RWPE2 (cell line): ENCODE measurements at regions not wholly inside any gene's neighbourhood (a gene's known extent, or its start where the extent isn't known, plus 50 kb on each side); places are given as distances from the start of the nearest gene placed in this dataset.
A peak's percentile ranks its signal among the peaks of the same experiment; 100 is the strongest.

Source experiments
- ATAC-seq: fragments of 200-7000 bp; cut with Tn5 transposase; 3 replicates; pipeline ENCODE4 v1.9.1; 2021; ENCODE audit warnings: low read depth
- DNase-seq: peaks from one replicate; pipeline ENCODE4 v3.0.0-alpha.2; 2020; ENCODE audit warnings: low spot score
- H3K27ac ChIP-seq: fragments of 450-650 bp; 2 replicates; pipeline ENCODE4 v1.5.1; 2017; ENCODE audit warnings: mild to moderate bottlenecking; ENCODE audit not compliant: poor library complexity, severe bottlenecking
- H3K27me3 ChIP-seq: fragments of 250-450 bp; sonication (Bioruptor Pico); 2 replicates; pipeline ENCODE4 v1.5.1; 2021; ENCODE audit warnings: mild to moderate bottlenecking, moderate library complexity; ENCODE audit not compliant: insufficient read depth, poor library complexity, severe bottlenecking
- H3K36me3 ChIP-seq: fragments of 250-450 bp; sonication (Bioruptor Pico); 2 replicates; pipeline ENCODE4 v1.5.1; 2020; ENCODE audit warnings: low read depth, mild to moderate bottlenecking, moderate library complexity
- H3K4me1 ChIP-seq: fragments of 250-450 bp; sonication (Bioruptor Pico); 2 replicates; pipeline ENCODE4 v1.5.1; 2021; ENCODE audit warnings: mild to moderate bottlenecking, moderate library complexity; ENCODE audit not compliant: insufficient read depth, poor library complexity, severe bottlenecking
- H3K4me3 ChIP-seq: fragments of 250-450 bp; sonication (Bioruptor Pico); 2 replicates; pipeline ENCODE4 v1.5.1; 2021; ENCODE audit warnings: mild to moderate bottlenecking, moderate library complexity; ENCODE audit not compliant: severe bottlenecking
- H3K9me3 ChIP-seq: fragments of 250-450 bp; sonication (Bioruptor Pico); 2 replicates; pipeline ENCODE4 v1.5.1; 2021; ENCODE audit warnings: mild to moderate bottlenecking, moderate library complexity; ENCODE audit not compliant: severe bottlenecking
- TF ChIP-seq, protein P1 (sequence below): fragments of 450-650 bp; IDR thresholded peaks from one replicate; pipeline ENCODE4 v1.5.1; 2017; ENCODE audit warnings: mild to moderate bottlenecking, moderate library complexity; ENCODE audit not compliant: poor library complexity, severe bottlenecking

DNA sequence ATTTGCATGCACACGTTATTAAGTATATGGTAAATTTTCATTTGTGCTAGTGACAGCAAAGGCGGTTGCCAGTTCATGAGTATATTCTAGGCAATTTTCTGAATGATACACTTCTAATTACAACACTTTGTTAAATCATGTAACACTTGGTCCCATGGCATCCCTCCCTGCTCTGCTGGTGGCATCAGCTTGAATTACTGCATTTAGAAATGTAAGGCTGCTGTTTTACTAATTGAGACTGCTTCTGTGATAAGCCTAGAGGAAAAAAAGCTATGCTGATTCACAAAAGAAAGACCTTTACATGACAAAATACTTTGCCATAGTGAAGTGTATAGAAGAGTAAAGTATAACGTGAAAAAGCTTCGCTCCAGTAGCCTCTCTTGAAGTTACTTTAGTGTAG is 636.1 kb downstream of the KCNH5 start:
- Histone ChIP-seq H3K9me3 (no peaks in the 10 kb centered on the region), H3K27me3 (no peaks in the 10 kb centered on the region), H3K4me3 (no peak overlapping the region), H3K27ac (no peak overlapping the region), H3K36me3 (no peaks in the 10 kb centered on the region), H3K4me1 (peaks cover 9% of the 10 kb centered on the region)
- TF ChIP-seq, protein P1, sequence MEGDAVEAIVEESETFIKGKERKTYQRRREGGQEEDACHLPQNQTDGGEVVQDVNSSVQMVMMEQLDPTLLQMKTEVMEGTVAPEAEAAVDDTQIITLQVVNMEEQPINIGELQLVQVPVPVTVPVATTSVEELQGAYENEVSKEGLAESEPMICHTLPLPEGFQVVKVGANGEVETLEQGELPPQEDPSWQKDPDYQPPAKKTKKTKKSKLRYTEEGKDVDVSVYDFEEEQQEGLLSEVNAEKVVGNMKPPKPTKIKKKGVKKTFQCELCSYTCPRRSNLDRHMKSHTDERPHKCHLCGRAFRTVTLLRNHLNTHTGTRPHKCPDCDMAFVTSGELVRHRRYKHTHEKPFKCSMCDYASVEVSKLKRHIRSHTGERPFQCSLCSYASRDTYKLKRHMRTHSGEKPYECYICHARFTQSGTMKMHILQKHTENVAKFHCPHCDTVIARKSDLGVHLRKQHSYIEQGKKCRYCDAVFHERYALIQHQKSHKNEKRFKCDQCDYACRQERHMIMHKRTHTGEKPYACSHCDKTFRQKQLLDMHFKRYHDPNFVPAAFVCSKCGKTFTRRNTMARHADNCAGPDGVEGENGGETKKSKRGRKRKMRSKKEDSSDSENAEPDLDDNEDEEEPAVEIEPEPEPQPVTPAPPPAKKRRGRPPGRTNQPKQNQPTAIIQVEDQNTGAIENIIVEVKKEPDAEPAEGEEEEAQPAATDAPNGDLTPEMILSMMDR: no peak
- no peak for DNase-seq
- ATAC-seq: no peak

DNA sequence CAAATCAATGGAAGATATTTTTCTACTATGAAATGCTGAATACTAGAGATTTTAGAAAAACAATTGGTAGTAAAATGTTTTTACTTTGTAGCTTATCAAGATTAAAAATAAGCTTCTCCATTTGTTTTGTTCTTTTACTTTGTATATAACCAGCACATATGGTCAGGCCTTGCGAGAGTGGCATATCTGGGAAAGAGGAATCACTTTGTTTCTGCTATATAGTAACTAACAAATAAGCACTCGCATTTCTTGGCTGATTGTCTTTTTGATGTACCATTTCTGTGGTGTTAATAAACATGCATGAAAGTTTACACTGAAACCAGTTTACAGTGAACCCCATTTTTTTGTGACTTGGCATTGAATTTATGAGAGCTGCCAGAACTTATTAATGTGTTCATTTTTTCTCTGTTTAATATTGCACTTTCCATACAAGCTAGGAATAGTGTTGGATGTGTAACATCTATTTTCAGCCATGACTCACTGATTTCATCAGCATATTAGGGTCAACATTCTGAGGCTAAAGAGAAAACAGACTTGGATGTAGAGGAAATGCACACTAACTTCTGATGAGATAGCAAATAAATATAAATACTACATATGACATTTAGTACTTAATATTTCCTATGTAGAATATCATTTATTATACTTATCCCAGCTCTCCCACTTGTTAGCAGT is 635.5 kb downstream of the KCNH5 start:
- Histone ChIP-seq H3K27me3 (no peaks in the 10 kb centered on the region), H3K4me1 (peaks cover 9% of the 10 kb centered on the region), H3K4me3 (no peak overlapping the region), H3K36me3 (no peaks in the 10 kb centered on the region), H3K27ac (no peak overlapping the region), H3K9me3 (no peaks in the 10 kb centered on the region)
- ATAC-seq: peak; percentile 85
- DNase-seq: no peak
- TF ChIP-seq, protein P1: no peak

DNA sequence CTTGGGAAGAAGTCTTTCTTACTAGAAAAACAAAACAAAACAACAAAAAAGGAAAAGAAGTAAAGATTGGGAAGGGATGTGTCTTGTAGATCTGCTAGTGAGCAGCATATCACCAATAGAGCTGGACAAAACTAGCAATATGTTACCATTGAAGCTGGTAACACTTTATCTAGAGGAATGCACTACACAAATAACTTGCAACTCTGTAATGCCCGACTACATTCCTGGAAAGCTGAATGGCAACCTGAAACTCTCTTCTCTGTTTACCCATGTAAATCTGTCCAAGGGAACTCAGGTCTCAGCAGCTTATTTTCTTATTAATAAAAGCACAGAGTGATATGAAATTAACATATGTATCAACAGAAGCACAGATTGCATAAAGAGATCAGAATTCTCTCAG is 624.4 kb downstream of the KCNH5 start:
- H3K27ac ChIP-seq: no peak overlapping the region
- TF ChIP-seq, protein P1: no peak
- no peaks in the 10 kb centered on the region for H3K27me3 ChIP-seq
- H3K4me3 ChIP-seq: no peak overlapping the region
- peak; percentile 27; the same call in 1 of the 3 replicates for ATAC-seq
- no peaks in the 10 kb centered on the region for H3K36me3 ChIP-seq
- DNase-seq: no peak
- H3K4me1 ChIP-seq: peaks cover 4% of the 10 kb centered on the region
- H3K9me3 ChIP-seq: peaks cover 2% of the 10 kb centered on the region

DNA sequence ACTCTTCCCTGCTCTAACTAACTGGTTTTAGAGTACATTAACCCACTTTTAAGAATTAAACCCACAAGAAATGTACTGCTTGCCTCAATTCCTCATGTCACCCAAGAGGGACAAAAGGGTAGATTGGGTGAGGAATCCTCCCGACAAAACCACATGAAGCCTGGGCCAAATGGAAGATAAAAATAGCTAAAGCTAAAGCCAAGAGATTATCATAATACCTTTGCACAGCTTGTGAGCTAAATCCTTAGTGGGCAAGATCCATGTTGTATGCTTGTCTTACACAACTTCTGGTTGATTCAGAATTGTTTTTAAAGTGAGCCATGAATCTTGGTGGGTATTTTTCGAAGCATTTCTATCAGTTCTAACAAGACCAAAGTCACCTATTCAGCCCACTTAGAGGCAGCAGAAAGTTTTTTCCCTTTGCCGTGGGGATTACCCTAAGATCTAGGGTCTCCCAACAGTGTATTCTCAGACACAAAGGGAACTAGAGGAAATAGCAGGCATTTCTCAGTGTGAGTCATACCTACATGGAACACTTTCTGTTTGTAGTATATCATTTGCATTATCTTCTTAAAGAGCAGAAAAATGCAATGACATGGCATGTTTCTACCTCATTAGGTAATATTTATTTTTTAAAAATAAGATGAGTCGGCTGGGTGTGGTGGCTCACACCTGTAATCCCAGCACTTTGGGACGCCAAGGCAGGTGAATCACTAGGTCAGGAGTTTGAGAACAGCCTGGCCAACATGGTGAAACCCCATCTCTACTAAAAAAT is 616.6 kb downstream of the KCNH5 start:
- Histone ChIP-seq H3K4me1 (peaks cover 12% of the 10 kb centered on the region), H3K27me3 (no peaks in the 10 kb centered on the region), H3K9me3 (peaks cover 21% of the 10 kb centered on the region), H3K4me3 (no peak overlapping the region), H3K36me3 (no peaks in the 10 kb centered on the region), H3K27ac (peak overlapping the region; percentile 85)
- ATAC-seq (peak; percentile 99), DNase-seq (peak; percentile 75)
- TF ChIP-seq, protein P1: no peak

DNA sequence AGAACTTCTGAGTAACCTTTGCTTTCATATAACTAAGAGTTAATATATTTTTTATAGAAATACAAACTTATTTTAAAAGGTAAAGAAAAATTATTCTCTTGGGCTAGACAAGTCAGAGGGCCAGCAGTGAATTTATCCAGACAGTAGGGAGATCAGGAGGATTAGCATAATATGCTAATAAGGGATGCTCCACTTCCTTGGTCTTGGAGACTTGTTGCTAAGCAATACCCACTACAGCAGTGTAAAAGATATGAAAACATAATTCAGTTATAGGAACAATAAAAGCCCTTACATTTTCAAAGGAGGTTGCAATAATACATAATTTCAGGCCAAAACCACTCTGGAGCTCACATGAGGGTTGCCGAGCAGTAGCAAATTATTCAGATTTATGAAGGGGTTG is 615.6 kb downstream of the KCNH5 start:
- Histone ChIP-seq H3K27me3 (no peaks in the 10 kb centered on the region), H3K4me3 (no peak overlapping the region), H3K9me3 (peaks cover 22% of the 10 kb centered on the region), H3K36me3 (no peaks in the 10 kb centered on the region), H3K4me1 (peaks cover 12% of the 10 kb centered on the region), H3K27ac (peak overlapping the region; percentile 85)
- ATAC-seq (no peak), DNase-seq (no peak)
- TF ChIP-seq, protein P1: no peak
